HPDE6-E6E7 (cell line): ENCODE measurements at regions not wholly inside any gene's neighbourhood (a gene's known extent, or its start where the extent isn't known, plus 50 kb on each side); places are given as distances from the start of the nearest gene placed in this dataset.
"Not testable (repeated sequence)": the region's sequence is repeated elsewhere in the genome, so short reads cannot be mapped to it uniquely, and the experiment has no call there.

ENCODE experiments used
- DNase-seq: peaks from one replicate; pipeline ENCODE4 v3.0.0; 2011; ENCODE audit warnings: missing footprints; ENCODE audit errors: extremely low spot score

DNA sequence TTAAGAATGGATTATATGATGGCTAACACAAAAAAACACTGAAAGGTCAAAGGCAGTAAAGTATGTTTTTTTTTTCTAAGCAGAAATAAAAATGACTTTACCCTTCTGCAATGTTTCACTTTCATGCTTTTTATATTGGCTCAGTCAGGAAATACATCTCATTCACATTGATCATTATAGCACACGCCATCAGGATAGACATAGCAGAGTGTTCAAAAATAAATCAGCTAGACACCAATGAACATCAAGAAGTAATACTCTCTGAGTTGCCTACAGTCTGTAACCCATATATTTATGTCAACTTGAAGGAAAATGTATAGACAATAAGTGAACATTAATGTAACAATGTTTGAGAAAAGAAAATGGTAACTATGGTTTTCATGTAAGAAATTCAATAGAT is 535.2 kb upstream of the EPHA7 start:
- no peak for DNase-seq

DNA sequence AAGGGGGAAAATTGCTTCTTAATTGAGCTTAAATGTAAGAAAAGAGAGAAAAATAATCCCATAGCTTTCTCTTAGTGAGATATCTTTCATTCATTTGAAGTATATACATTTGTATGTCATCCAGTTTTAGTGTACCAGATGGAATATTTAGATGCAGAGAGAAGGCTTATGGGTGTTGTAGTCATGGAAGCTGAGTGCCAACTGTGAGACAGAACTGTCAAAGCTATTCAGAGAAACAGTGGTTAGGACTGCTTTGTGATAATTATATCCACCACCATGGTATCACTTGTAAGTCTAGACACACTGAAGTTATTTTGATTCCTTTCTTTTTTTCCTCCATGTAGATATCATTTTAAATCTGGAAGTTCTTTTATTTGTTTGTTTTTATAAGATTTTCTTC is 524.3 kb upstream of the EPHA7 start:
- no peak for DNase-seq

DNA sequence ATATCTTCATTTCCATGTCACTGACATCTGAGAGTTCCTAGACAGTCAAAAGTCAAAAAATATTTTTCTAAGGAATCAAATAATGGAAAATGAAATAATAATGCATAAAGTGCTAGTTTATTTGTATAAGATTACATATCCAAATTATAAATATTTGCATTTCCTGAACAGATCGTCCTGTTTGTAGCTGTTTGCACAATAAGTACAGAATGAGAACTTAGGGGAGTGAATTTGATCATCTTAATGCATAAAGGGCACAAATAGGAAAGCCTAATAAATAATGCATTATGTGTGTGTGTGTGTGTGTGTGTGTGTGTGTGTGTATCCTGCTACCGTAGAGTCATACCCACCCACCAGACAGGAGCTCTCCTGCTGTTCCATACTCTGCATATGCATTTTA is 521.0 kb upstream of the EPHA7 start:
- DNase-seq: no peak

DNA sequence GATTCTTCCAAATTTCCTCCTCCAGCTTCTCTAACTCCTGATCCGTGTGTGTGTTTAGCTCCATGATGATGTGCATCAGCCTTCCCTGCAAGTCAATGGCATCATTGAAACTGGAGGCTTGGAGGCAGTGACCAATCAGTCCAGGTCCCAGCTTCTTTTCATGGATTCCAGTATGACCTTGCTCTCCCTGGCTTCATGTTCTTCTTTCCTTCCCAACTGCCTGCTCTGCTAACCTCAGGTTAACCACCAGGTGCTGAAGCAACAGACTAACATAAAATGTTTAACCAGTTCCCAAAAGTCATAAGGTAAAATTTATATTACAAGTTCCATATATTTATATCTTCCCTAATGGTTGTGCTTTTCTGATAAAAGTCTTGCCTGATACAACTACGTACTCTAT is 512.8 kb upstream of the EPHA7 start:
- DNase-seq: no peak

DNA sequence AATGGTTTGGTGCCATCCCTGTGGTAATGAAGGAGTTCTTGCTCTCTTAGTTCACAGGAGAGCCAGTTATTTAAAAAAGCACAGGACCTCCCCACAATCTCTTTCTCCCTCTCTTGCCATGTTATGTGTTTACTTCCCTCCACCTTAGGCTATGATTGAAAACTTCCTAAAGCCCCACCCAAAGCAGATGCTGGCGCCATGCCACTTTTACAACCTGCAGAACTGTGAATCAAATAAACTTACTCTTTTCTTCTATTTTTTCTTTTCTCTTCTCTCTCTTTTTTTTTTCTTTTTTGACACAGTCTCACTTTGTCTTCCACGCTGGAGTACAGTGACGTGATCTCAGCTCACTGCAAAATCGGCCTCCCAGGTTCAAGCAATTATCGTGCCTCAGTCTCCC is 508.4 kb upstream of the EPHA7 start:
- no peak for DNase-seq

DNA sequence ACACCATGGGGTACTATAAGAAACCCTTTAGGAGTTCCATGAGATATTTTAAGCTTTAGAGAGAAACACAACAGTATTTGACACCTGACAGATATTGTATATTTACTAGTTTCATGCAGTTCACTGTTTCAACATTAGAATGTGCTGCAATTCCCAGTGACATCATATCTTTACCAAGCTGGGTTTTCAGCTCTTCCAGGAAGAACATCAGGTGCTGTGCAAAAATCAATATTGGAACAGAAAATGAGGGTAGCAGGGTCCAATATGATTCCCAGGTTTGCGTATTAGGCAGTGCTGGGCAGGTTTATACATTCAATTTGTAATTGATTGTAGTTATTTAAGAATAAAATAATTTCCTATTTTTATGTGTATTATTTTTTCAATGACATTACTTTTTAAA is 500.0 kb upstream of the EPHA7 start:
- no peak for DNase-seq

DNA sequence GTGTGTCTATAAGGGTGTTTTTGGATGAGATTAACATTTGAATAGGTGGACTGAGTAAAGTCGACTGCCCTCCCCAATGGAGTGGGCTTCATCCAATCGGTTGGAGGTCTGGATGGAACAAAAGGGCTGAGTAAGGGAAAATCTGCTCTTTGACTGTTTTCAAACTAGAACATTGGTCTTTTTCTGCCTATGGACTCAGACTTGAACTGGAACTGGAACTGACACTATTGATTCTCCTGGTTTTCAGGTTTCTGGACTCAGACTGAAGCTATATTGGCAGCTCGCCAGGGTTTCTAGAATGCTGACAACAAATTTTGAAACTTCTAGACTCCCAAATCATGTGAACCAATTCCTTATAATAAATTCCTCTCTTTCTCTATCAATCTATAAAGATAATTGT is 498.9 kb upstream of the EPHA7 start:
- DNase-seq: no peak

DNA sequence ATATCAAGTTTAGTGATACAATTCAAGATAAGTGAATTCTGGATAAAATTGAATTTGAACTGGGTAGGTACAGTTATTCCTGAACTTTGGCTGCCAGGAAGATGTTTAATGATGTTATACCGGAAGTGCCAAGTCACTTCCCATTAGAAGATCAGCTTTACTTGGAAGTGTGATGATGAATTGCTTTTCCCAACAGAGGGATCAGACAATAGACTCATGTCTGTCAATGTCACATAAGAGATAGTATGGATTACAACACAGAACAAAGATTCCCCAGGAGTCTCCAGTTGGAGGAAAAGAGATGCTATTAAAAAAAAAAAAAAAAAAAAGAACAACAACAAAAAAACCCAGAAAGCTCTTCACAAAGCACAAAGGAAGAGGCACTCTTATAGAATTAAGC is 497.9 kb upstream of the EPHA7 start:
- no peak for DNase-seq

DNA sequence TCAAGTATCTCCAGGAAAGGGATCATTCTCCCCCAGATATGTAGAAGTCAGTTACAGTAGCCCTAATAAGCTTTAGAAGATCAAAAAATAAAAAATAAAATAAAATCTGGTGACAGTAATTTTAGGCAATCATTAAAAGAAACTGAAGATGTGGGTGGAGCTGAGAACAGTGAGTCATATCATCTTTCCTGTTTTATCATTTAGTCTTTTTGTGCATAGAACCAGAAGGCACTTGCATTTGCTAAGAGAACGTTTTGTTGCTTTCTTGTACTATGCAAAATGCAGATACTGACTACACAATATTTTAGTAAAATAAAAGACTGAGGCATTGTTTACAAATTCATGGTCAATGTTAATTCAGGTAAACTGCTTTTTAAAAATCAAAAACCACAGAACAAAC is 497.4 kb upstream of the EPHA7 start:
- DNase-seq: no peak

DNA sequence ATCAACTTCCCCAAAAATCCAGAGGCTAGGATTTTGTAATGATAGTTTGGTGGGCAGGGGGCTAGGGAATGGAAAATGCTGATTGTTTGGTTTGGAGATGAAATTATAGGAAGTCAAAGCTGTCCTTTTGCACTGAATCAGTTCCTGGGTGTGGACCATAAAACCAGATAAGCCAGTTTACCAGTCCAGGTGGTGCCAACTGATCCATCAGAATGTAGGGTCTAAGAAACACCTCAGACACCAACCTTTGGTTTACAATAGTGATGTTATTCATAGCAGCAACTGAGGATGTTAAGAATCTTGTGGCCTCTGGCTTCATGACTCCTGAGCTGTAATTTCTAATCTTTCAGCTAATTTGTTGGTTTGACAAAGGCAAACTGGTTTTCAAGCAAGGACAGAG is 496.6 kb upstream of the EPHA7 start:
- DNase-seq: no peak

DNA sequence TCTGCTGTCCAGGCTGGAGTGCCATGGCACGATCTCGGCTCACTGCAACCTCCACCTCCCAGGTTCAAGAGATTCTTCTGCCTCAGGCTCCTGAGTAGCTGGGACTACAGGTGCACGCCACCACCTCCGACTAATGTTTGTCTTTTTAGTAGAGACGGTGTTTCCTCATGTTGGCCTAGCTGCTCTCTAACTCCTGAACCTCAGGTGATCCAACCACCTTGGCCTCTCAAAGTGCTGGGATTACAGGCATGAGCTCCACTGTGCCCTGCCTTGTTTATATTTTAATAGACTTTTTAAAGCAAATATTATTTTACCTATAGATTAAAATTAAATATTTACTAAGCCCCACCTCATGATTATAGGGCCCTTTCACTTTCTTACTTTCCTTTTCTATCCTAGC is 483.2 kb upstream of the EPHA7 start:
- no peak for DNase-seq

DNA sequence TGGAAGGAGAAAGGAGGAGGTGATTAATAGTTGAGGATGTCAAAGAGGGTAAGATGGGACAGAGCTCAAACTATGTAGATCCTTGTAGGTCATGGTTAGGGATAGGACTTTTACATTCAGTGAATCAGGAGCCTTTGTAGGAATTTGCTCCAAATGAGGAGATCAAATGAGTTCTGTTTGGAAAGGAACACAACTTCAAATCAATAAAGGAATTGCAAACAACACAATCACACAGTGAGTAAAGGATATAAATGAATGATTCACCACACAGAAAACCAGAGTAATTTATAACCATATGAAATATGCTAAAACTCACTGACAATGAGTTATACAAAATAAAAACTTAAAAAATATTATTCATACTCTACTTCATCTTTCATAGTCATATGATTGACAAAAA is 480.8 kb upstream of the EPHA7 start:
- DNase-seq: no peak

DNA sequence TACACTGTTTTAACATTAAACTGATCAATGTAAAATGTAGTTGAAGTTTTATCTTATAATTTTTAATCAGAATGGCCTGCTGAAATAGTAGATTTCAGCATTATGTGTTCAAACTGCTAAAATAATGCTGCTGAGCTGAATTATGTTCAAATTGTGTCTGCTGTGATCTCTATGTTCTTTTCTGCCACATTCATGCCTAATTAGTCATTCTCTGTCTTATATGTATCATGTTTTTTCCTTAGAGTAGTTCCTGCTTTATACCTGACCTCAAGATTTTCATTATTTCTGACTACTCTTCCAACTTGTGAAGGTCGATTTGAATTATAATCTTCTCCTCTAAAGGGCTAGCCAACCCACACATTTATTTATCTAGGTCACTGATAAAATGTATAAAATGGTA is 476.7 kb upstream of the EPHA7 start:
- DNase-seq: no peak

DNA sequence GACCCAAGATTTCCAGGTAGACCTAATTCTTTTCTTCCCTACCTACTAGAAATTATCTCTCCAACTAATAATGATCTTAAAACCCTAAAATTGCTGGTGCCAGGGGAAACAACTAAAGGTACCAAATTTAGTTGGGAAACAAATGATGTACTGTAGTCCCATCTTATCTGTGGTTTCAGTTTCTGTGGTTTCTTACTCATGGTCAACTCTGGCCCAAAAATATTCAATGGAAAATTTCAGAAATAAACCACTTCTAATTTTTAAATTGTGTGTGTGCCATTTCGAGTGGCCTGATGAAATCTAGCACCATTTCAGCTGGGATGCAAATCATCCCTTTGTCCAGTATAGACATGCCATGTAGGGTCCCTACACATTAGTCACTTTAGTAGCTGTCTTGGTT is 475.2 kb upstream of the EPHA7 start:
- no peak for DNase-seq

DNA sequence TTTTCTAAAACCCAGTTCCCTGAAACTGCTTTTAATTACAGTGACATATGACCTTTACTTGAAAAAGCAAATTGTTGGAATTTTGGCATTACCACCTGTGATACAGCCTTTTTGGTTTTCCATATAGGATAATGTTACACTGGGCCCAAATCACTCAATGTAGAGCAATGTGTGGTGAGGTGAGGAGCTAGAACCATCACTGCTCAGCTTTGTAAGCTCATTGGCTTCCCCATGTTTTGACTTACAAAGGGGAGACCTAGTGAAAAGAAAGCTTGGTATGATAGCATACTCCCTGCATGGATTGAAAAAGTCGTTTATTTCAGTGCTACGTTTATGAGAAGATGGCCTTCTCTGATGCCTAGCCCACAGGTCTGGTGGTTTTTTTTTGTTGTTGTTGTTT is 470.4 kb upstream of the EPHA7 start:
- no peak for DNase-seq

DNA sequence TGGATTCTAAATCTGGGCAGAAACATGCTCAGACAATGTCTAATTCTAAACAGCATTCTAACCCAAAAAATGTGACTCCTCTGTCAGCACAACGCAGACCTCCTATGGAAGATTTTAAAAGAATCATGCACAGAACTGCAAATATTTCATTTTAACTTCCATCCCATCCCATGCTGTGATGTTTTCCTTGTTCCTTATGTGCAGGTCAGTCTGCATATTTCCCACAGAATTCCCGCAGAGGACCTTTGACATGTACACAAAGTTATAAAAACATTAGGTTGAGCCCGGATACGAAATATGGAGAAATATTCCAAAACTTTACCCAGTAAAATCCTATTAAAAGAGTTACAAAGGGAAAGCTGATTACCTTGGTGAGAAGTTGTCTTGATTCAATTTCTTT is 467.1 kb upstream of the EPHA7 start:
- no peak for DNase-seq

DNA sequence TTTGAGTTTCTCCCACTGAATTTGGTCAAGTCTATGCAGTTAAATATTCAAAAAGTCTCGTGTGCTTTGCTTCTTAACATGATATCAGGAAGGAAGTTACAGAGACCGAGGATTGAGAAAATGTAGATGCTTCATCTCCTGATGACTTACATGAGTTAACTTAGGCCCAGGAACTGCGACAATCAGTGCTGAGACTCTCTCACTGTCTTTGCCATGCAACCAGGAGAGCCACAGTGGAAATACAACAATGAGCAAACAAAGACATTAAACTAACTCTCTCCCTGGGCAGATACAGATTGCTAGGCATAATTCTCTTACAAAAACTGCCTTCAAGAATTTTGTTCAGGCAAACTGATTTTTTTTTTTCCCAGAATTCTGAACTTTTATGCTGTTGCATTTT is 440.6 kb upstream of the EPHA7 start:
- DNase-seq: no peak

DNA sequence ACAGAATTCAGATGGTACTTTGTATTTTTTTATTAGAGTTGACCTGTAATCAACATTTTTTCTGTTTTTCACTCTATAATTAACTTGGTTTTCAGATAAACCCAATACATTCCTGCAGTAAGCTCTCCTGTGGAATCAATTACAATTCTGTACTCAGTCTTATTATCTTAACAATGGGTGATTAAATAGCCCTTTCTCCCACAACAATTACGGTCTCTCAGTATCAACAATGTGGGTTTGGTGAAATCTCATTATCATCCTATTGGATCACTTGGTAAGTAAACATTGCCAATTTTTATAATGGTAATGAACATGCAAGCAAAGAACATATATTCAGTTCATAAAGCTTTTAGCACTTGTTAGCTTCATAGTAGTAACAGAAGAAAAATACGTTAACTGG is 438.9 kb upstream of the EPHA7 start:
- DNase-seq: no peak

DNA sequence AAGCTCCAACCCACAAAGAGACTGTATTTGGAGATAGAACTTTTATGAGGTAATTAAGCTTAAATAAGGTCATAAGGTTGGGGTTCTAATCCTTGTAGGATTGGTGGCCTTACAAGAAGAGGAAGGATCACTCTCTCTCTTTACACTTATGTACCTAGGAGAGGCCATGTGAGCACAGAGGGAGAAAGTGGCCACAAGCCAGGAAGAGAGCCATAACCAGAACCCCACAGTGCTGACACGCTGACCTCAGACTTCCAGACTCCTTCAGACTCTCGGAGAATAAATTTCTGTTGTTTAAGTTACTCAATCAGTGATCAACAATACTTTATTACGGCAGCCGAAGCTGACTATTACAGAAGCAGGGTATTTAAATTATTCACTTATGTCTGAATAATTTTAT is 430.5 kb upstream of the EPHA7 start:
- DNase-seq: no peak

DNA sequence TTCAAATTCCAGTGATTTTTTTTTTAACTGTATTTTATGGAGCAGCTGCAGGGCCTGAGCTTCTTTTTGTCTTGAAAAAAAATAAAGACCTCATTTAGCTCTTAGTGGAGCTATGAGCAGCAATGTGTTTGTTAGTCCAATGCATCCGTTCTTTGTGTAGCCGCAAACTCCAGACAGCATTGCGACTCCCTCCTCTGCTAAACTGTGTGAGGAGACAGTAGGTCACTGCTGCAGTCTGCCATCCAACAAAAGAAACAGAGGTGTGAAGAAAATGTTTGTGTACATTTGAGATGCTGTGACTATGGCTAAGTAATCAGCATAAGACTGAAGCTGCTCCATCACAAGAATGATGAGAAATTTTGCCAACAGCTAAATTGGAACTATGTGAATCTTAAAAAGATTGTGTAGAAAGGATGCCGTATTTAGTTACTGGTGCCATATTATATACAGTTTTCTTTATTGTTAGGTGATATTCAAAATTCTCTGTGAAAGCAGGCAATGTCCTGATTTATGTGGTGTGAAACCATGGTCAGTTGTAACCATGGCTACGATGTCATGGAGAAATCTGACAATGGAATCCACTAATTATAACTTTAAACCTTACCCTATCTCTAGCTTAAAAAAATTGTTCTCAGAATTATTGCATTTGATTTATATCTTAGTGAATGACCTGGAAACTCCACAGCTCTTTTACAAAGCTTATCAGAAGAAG is 428.8 kb upstream of the EPHA7 start:
- no peak for DNase-seq

DNA sequence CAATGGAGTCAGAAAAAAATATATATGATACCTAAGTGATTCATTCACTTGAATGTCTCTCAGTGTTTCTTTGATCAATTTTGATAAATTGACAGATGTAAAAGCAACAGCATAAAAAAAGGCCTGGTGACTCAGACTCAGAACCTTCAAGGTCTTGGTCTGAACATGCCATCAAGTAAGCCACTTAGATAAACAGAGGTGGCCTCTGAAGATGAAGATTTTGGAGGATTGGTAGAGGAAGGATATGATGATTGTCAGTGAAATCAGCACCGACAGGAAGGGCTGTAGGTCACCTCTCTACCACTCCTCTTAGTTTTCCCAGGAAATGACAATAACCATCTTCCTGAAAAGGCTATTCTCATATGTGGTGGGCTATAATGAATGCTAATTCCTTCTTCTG is 422.8 kb upstream of the EPHA7 start:
- DNase-seq: peak; percentile 3

DNA sequence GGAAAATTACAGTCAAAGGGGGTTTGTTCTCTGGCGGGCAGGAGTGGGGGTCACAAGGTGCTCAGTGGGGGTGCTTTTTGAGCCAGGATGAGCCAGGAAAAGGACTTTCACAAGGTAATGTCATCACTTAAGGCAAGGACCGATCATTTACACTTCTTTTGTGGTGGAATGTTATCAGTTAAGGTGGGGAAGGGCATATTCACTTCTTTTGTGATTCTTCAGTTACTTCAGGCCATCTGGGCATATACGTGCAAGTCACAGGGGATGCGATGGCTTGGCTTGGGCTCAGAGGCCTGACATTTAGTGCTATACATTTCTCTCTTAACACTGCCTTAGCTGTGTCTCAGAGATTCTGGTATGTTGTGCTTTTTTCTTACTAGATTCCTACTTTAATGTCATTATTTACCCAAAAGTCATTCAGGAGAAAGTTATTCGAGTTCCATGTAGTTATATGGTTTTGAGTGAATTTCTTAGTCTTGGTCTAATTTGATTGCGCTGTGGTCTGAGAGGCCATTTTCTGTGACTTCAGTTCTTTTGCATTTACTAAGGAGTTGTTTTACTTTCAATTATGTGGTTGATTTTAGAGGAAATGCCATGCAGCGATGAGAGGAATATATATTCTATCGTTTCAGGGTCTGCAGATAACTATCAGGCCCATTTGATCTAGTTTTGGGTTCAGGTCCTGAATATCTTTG is 416.2 kb upstream of the EPHA7 start:
- DNase-seq: not testable (repeated sequence)

DNA sequence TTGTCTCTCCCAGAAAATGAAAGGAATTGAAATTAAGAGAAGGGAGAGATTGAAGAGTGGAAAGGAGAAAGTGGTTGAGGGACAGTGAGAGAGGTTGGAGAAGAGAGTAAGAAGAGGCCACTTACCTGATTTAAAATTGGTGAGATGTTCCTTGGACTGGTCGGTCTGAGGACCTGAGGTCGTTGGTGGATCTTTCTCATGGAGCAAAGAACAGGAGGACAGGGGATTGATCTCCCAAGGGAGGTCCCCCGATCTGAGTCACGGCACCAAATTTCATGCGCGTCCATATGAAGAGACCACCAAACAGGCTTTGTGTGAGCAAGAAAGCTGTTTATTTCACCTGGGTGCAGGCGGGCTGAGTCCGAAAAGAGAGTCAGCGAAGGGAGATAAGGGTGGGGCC is 415.7 kb upstream of the EPHA7 start:
- DNase-seq: not testable (repeated sequence)

DNA sequence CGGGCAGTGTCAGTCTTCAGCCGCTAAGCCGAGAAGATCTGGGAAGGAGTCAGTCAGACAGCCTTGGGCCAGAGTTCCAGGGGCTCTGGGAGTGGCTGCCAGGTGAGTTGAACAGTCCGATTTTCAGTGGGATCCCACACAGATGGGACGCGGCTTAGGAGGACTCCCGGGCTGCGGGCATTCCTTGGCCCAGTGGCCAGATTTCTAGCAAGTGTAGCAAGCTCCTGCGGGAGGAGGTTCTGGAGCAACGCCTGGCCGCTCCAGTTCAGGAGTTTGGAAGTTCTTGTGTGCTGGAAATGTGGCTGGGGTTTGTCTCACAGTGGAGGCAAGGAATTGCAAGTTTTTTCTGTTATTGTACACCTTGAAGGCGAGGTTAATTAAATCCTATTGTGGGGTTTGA is 414.0 kb upstream of the EPHA7 start:
- not testable (repeated sequence) for DNase-seq
